GM12872 (cell line): ENCODE measurements at regions not wholly inside any gene's neighbourhood (a gene's known extent, or its start where the extent isn't known, plus 50 kb on each side); places are given as distances from the start of the nearest gene placed in this dataset.

ENCODE experiments used
- CTCF ChIP-seq: IDR thresholded peaks from 3 replicates; pipeline ENCODE4 v1.5.1; 2011; ENCODE audit warnings: low read depth, mild to moderate bottlenecking, low read length, moderate library complexity; ENCODE audit not compliant: insufficient read depth

DNA sequence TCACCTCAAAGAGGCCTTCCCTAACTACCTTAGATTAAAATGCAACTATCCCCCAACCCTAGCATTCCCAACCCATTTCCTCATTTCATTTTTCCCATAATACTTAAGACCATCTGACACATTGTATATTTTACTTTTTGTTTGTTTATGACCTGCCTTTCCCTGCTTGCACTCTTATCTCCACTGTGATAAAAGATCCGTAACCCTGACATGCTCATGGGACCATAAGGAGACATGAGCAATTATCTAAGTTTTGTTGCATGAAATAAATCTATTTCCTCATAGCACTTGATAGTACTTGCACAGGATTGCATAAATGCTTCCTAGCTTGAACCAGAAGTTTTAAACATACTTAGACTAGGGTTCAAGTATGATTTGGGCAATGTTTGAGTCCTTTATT, 323.7 kb downstream of the NPR3 start:
- TF ChIP-seq CTCF: no peak

GRCh38 chr5:33035851-33036527, 324.9 kb downstream of the NPR3 start:
- no peak for TF ChIP-seq CTCF

- no peak for TF ChIP-seq CTCF
Measured at GRCh38 chr5:33037076-33037475, 326.0 kb downstream of the NPR3 start.

DNA sequence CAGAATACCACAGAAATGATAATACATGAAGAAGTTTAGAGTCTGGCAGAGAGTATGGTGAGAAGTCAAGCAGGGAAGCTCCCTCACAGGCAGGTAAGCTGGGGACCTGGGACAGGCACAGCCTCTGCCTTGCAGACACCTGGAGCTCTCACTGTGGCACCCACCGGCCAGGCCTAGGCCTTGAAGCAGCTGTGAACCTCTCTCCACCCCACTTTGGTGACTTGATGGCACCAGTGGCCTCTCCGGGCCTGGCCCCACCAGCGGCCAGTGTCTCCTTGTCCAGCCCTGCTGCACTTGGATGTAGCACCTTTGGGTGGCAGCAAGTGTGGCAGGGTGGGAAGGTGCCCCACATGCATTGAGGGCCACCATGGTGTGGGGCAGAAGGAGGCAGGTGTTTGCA, 330.5 kb downstream of the NPR3 start:
- TF ChIP-seq CTCF: no peak

GRCh38 chr5:33043343-33043997, 332.3 kb downstream of the NPR3 start:
- no peak for TF ChIP-seq CTCF

- no peak for TF ChIP-seq CTCF
Measured at GRCh38 chr5:33046091-33046490, 335.0 kb downstream of the NPR3 start.

GRCh38 chr5:33048315-33048714, 337.2 kb downstream of the NPR3 start:
- TF ChIP-seq CTCF: no peak

GRCh38 chr5:33049298-33049697, 338.2 kb downstream of the NPR3 start:
- TF ChIP-seq CTCF: no peak
